ENCODE measurements at regions not wholly inside any gene's neighbourhood (a gene's known extent, or its start where the extent isn't known, plus 50 kb on each side); places are given as distances from the start of the nearest gene placed in this dataset.

- Histone ChIP-seq H3K79me2 (ENCODE audit: control insufficient read depth, insufficient read depth, low read length) (no peaks in the 10 kb centered on the region), H3K36me3 (ENCODE audit: control insufficient read depth, insufficient read depth, low read length) (no peaks in the 10 kb centered on the region), H3K27ac (ENCODE audit: insufficient read depth, low read length) (no peak overlapping the region), H3K9ac (ENCODE audit: insufficient read depth, low read length) (no peak overlapping the region), H4K20me1 (ENCODE audit: control insufficient read depth, extremely low read depth, insufficient read depth, low read length) (no peaks in the 10 kb centered on the region), H2AFZ (ENCODE audit: low read length) (no peak overlapping the region), H3K9me3 (ENCODE audit: control insufficient read depth, insufficient read depth, low read depth, low read length) (no peaks in the 10 kb centered on the region), H3K27me3 (ENCODE audit: control insufficient read depth, insufficient read depth, low read length) (no peaks in the 10 kb centered on the region), H3K4me2 (ENCODE audit: extremely low read depth, insufficient read depth, low read length) (no peak overlapping the region), H3K4me1 (ENCODE audit: control insufficient read depth, extremely low read depth, insufficient read depth, low read length) (no peaks in the 10 kb centered on the region), H3K4me3 (replicated peaks in 1 of 4; ENCODE audit: control extremely low read depth in 1 of 4, insufficient read depth in 1 of 4, low read depth in 3 of 4, low read length in 4 of 4) (no peak overlapping the region)
- TF ChIP-seq CTCF (conservative IDR thresholded peaks at IDR 0.05 in 1 of 2, IDR thresholded peaks at IDR 0.05 in 1 of 2; ENCODE audit: low read depth in 1 of 2, low read length in 2 of 2) = no peak
- TF ChIP-seq EZH2 (IDR thresholded peaks at IDR 0.05; ENCODE audit: low read length, missing control alignments) = no peak
- no peak for DNase-seq (ENCODE audit: low read depth in 2 of 2)
Observed at GRCh38 chr11:93967944-93968343, 53.2 kb upstream of the HEPHL1 start.

- H3K4me2 ChIP-seq (ENCODE audit: extremely low read depth, insufficient read depth, low read length) = no peak overlapping the region
- TF ChIP-seq CTCF (conservative IDR thresholded peaks at IDR 0.05 in 1 of 2, IDR thresholded peaks at IDR 0.05 in 1 of 2; ENCODE audit: low read depth in 1 of 2, low read length in 2 of 2) (no peak), EZH2 (IDR thresholded peaks at IDR 0.05; ENCODE audit: low read length, missing control alignments) (no peak)
- no peak for DNase-seq (ENCODE audit: low read depth in 2 of 2)
- H2AFZ ChIP-seq (ENCODE audit: low read length) = no peak overlapping the region
- H3K27ac ChIP-seq (ENCODE audit: insufficient read depth, low read length) = no peak overlapping the region
- H3K79me2 ChIP-seq (ENCODE audit: control insufficient read depth, insufficient read depth, low read length) = no peaks in the 10 kb centered on the region
- no peak overlapping the region for H3K9ac ChIP-seq (ENCODE audit: insufficient read depth, low read length)
- H3K27me3 ChIP-seq (ENCODE audit: control insufficient read depth, insufficient read depth, low read length) = no peaks in the 10 kb centered on the region
- no peaks in the 10 kb centered on the region for H3K4me1 ChIP-seq (ENCODE audit: control insufficient read depth, extremely low read depth, insufficient read depth, low read length)
- H3K4me3 ChIP-seq (replicated peaks in 1 of 4; ENCODE audit: control extremely low read depth in 1 of 4, insufficient read depth in 1 of 4, low read depth in 3 of 4, low read length in 4 of 4) = no peak overlapping the region
- no peaks in the 10 kb centered on the region for H3K9me3 ChIP-seq (ENCODE audit: control insufficient read depth, insufficient read depth, low read depth, low read length)
- H4K20me1 ChIP-seq (ENCODE audit: control insufficient read depth, extremely low read depth, insufficient read depth, low read length) = no peaks in the 10 kb centered on the region
- H3K36me3 ChIP-seq (ENCODE audit: control insufficient read depth, insufficient read depth, low read length) = no peaks in the 10 kb centered on the region
Observed at GRCh38 chr11:93969925-93970922, 50.9 kb upstream of the HEPHL1 start.

All from fibroblast of lung (primary cell).